B cell (primary cell): ENCODE measurements at regions not wholly inside any gene's neighbourhood (a gene's known extent, or its start where the extent isn't known, plus 50 kb on each side); places are given as distances from the start of the nearest gene placed in this dataset.

ENCODE experiments used
- ATAC-seq: fragments of 200-7000 bp; cut with Tn5 transposase; one replicate; pipeline ENCODE4 v1.10.0; 2021; ENCODE audit warnings: low read depth, mild to moderate bottlenecking, moderate number of reproducible peaks, moderate library complexity
- CTCF ChIA-PET: fragments of 350-600 bp; sonication (Branson Sonifier 250); formaldehyde crosslinking; loops from one replicate; lab custom pipeline; 2021; ENCODE audit warnings: antibody characterized with exemption, inconsistent platforms; lab: Charles Lee
- POLR2A ChIA-PET: fragments of 350-600 bp; sonication (Branson Sonifier 250); formaldehyde crosslinking; loops from one replicate; lab custom pipeline; 2021; ENCODE audit warnings: antibody characterized with exemption; lab: Charles Lee
- DNase-seq: peaks from one replicate; pipeline ENCODE4 v3.0.0; 2013
- H2AFZ ChIP-seq: 2 replicates; pipeline ENCODE4 v1.6.1; 2012; ENCODE audit warnings: mild to moderate bottlenecking, low read depth, low read length; ENCODE audit not compliant: insufficient read depth, poor library complexity, severe bottlenecking
- H3K27ac ChIP-seq, 2 donors: 1 replicate in 1 of 2; 2 replicates in 1 of 2; pipeline ENCODE4 v1.5.1; 2012 to 2013; ENCODE audit warnings: low read length in 2 of 2, mild to moderate bottlenecking in 2 of 2, moderate library complexity in 1 of 2
- H3K27me3 ChIP-seq, 4 experiments: fragments of 200-600 bp in 1 of 4; sonication (generic) in 1 of 4; replicated peaks in 1 of 4; 1 replicate in 2 of 4; 2 replicates in 2 of 4; pipeline versions ENCODE4 v1.6.1 to v1.7.0; 2013 to 2016; ENCODE audit warnings: low read length in 3 of 4, mild to moderate bottlenecking in 2 of 4, mixed read lengths in 1 of 4, moderate library complexity in 1 of 4; ENCODE audit not compliant: insufficient read depth in 4 of 4, control insufficient read depth in 3 of 4; ENCODE audit errors: control extremely low read depth in 1 of 4
- H3K36me3 ChIP-seq, 2 experiments: replicated peaks in 1 of 2; 1 replicate in 1 of 2; 2 replicates in 1 of 2; pipeline versions ENCODE4 v1.6.1 to v1.7.1; 2013; ENCODE audit warnings: low read length in 1 of 2; ENCODE audit not compliant: insufficient read depth in 2 of 2, control insufficient read depth in 1 of 2; ENCODE audit errors: control extremely low read depth in 1 of 2, extremely low read depth in 1 of 2
- H3K4me1 ChIP-seq, 2 donors: fragments of 200-600 bp in 1 of 2; sonication (generic) in 1 of 2; 1 replicate in 1 of 2; 2 replicates in 1 of 2; pipeline versions ENCODE4 v1.5.1 to v1.6.1; 2013 to 2017; ENCODE audit warnings: low read length in 2 of 2; ENCODE audit not compliant: control insufficient read depth in 2 of 2, insufficient read depth in 2 of 2
- H3K4me2 ChIP-seq: replicated peaks from 2 replicates; pipeline ENCODE3; 2012; ENCODE audit warnings: mild to moderate bottlenecking, low read depth, low read length; ENCODE audit not compliant: poor library complexity, severe bottlenecking
- H3K4me3 ChIP-seq, 5 experiments: fragments of 200-600 bp in 1 of 5; sonication (generic) in 1 of 5; 1 replicate in 3 of 5; 2 replicates in 2 of 5; pipeline versions ENCODE4 v1.5.1 to v1.7.0; 2011 to 2016; ENCODE audit warnings: low read length in 4 of 5, mild to moderate bottlenecking in 4 of 5, low read depth in 2 of 5, control low read depth in 1 of 5, moderate library complexity in 1 of 5; ENCODE audit not compliant: insufficient read depth in 1 of 5; ENCODE audit errors: control extremely low read depth in 1 of 5, extremely low read depth in 1 of 5
- H3K79me2 ChIP-seq: fragments of 200-600 bp; sonication (generic); one replicate; pipeline ENCODE4 v1.6.0; 2016; ENCODE audit warnings: low read length; ENCODE audit not compliant: control insufficient read depth, insufficient read depth
- H3K9ac ChIP-seq: fragments of 200-600 bp; sonication (generic); 2 replicates; pipeline ENCODE4 v1.6.1; 2017; ENCODE audit warnings: mild to moderate bottlenecking, low read length, moderate library complexity
- H3K9me3 ChIP-seq, 3 donors: one replicate each; pipeline versions ENCODE4 v1.6.1 to v1.7.1; 2013; ENCODE audit warnings: low read length in 2 of 3; ENCODE audit not compliant: control insufficient read depth in 2 of 3, insufficient read depth in 1 of 3; ENCODE audit errors: control extremely low read depth in 1 of 3
- H4K20me1 ChIP-seq: 2 replicates; pipeline ENCODE4 v1.6.0; 2012; ENCODE audit warnings: mild to moderate bottlenecking, low read length; ENCODE audit not compliant: insufficient read depth, control insufficient read depth, poor library complexity, severe bottlenecking
- H3K27ac Mint-ChIP-seq: one replicate; pipeline ENCODE4 v1.8.0; 2021; ENCODE audit warnings: mixed read lengths
- H3K27me3 Mint-ChIP-seq: one replicate; pipeline ENCODE4 v1.8.0; 2021; ENCODE audit warnings: mixed read lengths
- H3K4me1 Mint-ChIP-seq: one replicate; pipeline ENCODE4 v1.8.0; 2021; ENCODE audit warnings: mixed read lengths
- H3K4me3 Mint-ChIP-seq: one replicate; pipeline ENCODE4 v1.8.0; 2021; ENCODE audit warnings: mixed read lengths
- H3K9me3 Mint-ChIP-seq: one replicate; pipeline ENCODE4 v1.8.0; 2022; ENCODE audit warnings: mixed read lengths; ENCODE audit not compliant: insufficient read depth
- CTCF ChIP-seq: fragments of 200-600 bp; IDR thresholded peaks from one replicate; pipeline ENCODE4 v1.8.0; 2022; ENCODE audit warnings: antibody characterized with exemption, mild to moderate bottlenecking
- EZH2 ChIP-seq: IDR thresholded peaks from 2 replicates; pipeline ENCODE4 v1.6.1; 2012; ENCODE audit warnings: borderline replicate concordance, low read depth, mild to moderate bottlenecking, moderate library complexity, low read length; ENCODE audit not compliant: insufficient read depth, poor library complexity, severe bottlenecking
- WGBS: methylation state at CpG from one replicate; pipeline ENCODE4 v1.1.5; 2013; ENCODE audit warnings: missing lambda C conversion rate; ENCODE audit not compliant: insufficient coverage; 5-methylcytosine and 5-hydroxymethylcytosine counted together
- intact Hi-C: fragments of 100-400 bp; cut with micrococcal nuclease; formaldehyde crosslinking; loops from one replicate; pipeline ENCODE4 v1.10.0; 2022

DNA sequence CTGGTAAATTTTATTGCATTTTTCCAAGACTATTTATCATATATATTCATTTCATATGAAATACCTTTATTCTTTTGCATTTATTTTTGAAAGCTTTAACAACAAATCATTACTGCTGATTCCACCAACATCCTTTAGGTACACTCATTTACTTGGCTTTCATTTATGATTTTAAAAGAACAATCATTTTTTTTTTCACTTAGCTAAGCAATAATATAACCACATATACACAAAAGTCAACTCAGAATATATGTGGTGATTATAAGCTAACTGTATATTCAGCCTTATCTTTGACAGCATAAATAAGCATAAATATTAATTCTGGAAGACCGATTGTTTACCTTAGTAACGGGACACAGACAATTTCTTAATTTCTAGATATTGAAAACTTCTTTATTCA is 458.6 kb upstream of the ZNF385D start:
- Histone ChIP-seq H3K4me2 (no peak overlapping the region), H3K27ac (no peak overlapping the region), H3K79me2 (no peaks in the 10 kb centered on the region), H2AFZ (no peak overlapping the region), H3K9me3 (no peaks in the 10 kb centered on the region), H3K9ac (no peak overlapping the region), H3K4me1 (no peaks in the 10 kb centered on the region), H3K4me3 (no peak overlapping the region), H3K36me3 (no peaks in the 10 kb centered on the region), H4K20me1 (no peaks in the 10 kb centered on the region), H3K27me3 (no peaks in the 10 kb centered on the region)
- ChIA-PET CTCF (no interaction called here), POLR2A (no interaction called here)
- DNase-seq (no peak), ATAC-seq (no peak)
- intact Hi-C loops, result no loop called here
- no CpG with 5 or more reads among the region's 2 CpGs for WGBS
- no peaks in the 10 kb centered on the region for H3K9me3 Mint-ChIP-seq
- no peaks in the 10 kb centered on the region for H3K27me3 Mint-ChIP-seq
- no peak overlapping the region for H3K27ac Mint-ChIP-seq
- no peaks in the 10 kb centered on the region for H3K4me1 Mint-ChIP-seq
- no peak for TF ChIP-seq CTCF
- no peak for TF ChIP-seq EZH2
- no peak overlapping the region for H3K4me3 Mint-ChIP-seq

- intact Hi-C loops, result no loop called here
- Histone ChIP-seq H2AFZ (no peak overlapping the region), H4K20me1 (no peaks in the 10 kb centered on the region), H3K4me3 (no peak overlapping the region), H3K27me3 (no peaks in the 10 kb centered on the region), H3K9ac (no peak overlapping the region), H3K36me3 (no peaks in the 10 kb centered on the region), H3K4me1 (no peaks in the 10 kb centered on the region), H3K9me3 (no peaks in the 10 kb centered on the region), H3K27ac (no peak overlapping the region), H3K79me2 (no peaks in the 10 kb centered on the region), H3K4me2 (no peak overlapping the region)
- TF ChIP-seq CTCF (no peak), EZH2 (no peak)
- POLR2A ChIA-PET, result no interaction called here
- CTCF ChIA-PET, result no interaction called here
- H3K27ac Mint-ChIP-seq, result no peak overlapping the region
- H3K9me3 Mint-ChIP-seq, result peaks cover 3% of the 10 kb centered on the region
- ATAC-seq (no peak), DNase-seq (no peak)
- no peaks in the 10 kb centered on the region for H3K4me1 Mint-ChIP-seq
- no peaks in the 10 kb centered on the region for H3K27me3 Mint-ChIP-seq
- H3K4me3 Mint-ChIP-seq, result no peak overlapping the region
These were observed 459.7 kb upstream of the ZNF385D start for GRCh38 chr3:22210693-22211092.
